H1 (cell line): ENCODE measurements at regions not wholly inside any gene's neighbourhood (a gene's known extent, or its start where the extent isn't known, plus 50 kb on each side); places are given as distances from the start of the nearest gene placed in this dataset.

Source experiments
- BACH1 ChIP-seq: IDR thresholded peaks from 2 replicates; pipeline ENCODE4 v1.6.1; 2012; ENCODE audit warnings: low read length, improper control_type of control experiment
- CREB1 ChIP-seq: IDR thresholded peaks from 2 replicates; pipeline ENCODE4 v1.6.1; 2012; ENCODE audit warnings: inconsistent platforms
- EP300 ChIP-seq, 2 experiments: IDR thresholded peaks; 1 replicate in 1 of 2; 2 replicates in 1 of 2; pipeline ENCODE4 v1.6.1; 2011 to 2012; ENCODE audit warnings: low read depth in 2 of 2, low read length in 2 of 2, mild to moderate bottlenecking in 2 of 2, borderline replicate concordance in 1 of 2, inconsistent platforms in 1 of 2, moderate library complexity in 1 of 2
- KDM5A ChIP-seq: fragments of 200-600 bp; IDR thresholded peaks from 2 replicates; pipeline ENCODE4 v1.7.1; 2012; ENCODE audit warnings: mild to moderate bottlenecking, low read length, inconsistent platforms, mixed read lengths
- RXRA ChIP-seq: IDR thresholded peaks from 2 replicates; pipeline ENCODE4 v1.6.1; 2011; ENCODE audit warnings: low read depth, mild to moderate bottlenecking, low read length, moderate library complexity; ENCODE audit not compliant: insufficient read depth
- TF ChIP-seq, protein P1 (sequence below): fragments of 300-600 bp; sonication (generic); IDR thresholded peaks from 2 replicates; pipeline ENCODE4 v1.7.1; 2012; ENCODE audit warnings: low read length, moderate library complexity, mild to moderate bottlenecking, inconsistent platforms; ENCODE audit not compliant: insufficient replicate concordance
- TF ChIP-seq, protein P2 (sequence below), 3 experiments: IDR thresholded peaks; 1 replicate in 2 of 3; 2 replicates in 1 of 3; pipeline versions ENCODE4 v1.5.1 to v1.6.1; 2011; ENCODE audit warnings: low read length in 3 of 3, mild to moderate bottlenecking in 3 of 3, inconsistent platforms in 2 of 3, low read depth in 1 of 3, moderate library complexity in 1 of 3; ENCODE audit not compliant: insufficient read depth in 1 of 3; ENCODE audit errors: control extremely low read depth in 1 of 3

DNA sequence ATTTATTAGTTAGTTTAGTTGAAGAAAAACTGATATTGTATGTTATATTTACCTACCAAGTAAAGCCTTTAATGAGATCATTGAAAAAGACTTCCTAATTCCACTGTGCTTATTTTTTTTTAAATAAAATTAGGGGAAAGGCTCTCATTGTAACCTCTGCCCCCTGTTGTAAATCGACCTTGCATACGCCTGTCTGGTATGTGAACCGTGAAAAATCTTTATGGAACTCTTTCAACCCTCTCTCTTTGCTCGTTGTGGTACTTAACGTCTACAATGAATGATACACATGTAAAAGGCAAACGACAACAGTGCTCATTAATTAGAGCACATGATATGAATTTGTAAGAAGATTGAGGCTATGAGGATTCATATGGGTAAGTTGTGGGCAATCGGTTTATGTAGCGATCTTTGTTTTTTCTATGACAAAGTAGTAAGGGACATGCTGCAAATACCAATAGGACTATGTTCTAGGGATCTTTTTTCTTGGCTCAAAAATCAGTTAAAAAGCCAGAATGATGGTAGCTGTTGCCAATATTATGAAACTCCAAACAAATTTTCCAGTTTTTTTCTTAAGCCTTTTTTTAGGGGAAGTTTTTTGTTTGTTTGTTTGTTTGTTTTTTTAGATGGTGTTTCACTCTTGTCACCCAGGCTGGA is 119.0 kb upstream of the MCHR2 start (continued):
- no peak for TF ChIP-seq EP300 (IDR thresholded peaks at IDR 0.05; ENCODE audit: borderline replicate concordance in 1 of 2, low read depth in 2 of 2, low read length in 2 of 2)
- no peak for TF ChIP-seq CREB1
- no peak for TF ChIP-seq RXRA
- TF ChIP-seq, protein P1, sequence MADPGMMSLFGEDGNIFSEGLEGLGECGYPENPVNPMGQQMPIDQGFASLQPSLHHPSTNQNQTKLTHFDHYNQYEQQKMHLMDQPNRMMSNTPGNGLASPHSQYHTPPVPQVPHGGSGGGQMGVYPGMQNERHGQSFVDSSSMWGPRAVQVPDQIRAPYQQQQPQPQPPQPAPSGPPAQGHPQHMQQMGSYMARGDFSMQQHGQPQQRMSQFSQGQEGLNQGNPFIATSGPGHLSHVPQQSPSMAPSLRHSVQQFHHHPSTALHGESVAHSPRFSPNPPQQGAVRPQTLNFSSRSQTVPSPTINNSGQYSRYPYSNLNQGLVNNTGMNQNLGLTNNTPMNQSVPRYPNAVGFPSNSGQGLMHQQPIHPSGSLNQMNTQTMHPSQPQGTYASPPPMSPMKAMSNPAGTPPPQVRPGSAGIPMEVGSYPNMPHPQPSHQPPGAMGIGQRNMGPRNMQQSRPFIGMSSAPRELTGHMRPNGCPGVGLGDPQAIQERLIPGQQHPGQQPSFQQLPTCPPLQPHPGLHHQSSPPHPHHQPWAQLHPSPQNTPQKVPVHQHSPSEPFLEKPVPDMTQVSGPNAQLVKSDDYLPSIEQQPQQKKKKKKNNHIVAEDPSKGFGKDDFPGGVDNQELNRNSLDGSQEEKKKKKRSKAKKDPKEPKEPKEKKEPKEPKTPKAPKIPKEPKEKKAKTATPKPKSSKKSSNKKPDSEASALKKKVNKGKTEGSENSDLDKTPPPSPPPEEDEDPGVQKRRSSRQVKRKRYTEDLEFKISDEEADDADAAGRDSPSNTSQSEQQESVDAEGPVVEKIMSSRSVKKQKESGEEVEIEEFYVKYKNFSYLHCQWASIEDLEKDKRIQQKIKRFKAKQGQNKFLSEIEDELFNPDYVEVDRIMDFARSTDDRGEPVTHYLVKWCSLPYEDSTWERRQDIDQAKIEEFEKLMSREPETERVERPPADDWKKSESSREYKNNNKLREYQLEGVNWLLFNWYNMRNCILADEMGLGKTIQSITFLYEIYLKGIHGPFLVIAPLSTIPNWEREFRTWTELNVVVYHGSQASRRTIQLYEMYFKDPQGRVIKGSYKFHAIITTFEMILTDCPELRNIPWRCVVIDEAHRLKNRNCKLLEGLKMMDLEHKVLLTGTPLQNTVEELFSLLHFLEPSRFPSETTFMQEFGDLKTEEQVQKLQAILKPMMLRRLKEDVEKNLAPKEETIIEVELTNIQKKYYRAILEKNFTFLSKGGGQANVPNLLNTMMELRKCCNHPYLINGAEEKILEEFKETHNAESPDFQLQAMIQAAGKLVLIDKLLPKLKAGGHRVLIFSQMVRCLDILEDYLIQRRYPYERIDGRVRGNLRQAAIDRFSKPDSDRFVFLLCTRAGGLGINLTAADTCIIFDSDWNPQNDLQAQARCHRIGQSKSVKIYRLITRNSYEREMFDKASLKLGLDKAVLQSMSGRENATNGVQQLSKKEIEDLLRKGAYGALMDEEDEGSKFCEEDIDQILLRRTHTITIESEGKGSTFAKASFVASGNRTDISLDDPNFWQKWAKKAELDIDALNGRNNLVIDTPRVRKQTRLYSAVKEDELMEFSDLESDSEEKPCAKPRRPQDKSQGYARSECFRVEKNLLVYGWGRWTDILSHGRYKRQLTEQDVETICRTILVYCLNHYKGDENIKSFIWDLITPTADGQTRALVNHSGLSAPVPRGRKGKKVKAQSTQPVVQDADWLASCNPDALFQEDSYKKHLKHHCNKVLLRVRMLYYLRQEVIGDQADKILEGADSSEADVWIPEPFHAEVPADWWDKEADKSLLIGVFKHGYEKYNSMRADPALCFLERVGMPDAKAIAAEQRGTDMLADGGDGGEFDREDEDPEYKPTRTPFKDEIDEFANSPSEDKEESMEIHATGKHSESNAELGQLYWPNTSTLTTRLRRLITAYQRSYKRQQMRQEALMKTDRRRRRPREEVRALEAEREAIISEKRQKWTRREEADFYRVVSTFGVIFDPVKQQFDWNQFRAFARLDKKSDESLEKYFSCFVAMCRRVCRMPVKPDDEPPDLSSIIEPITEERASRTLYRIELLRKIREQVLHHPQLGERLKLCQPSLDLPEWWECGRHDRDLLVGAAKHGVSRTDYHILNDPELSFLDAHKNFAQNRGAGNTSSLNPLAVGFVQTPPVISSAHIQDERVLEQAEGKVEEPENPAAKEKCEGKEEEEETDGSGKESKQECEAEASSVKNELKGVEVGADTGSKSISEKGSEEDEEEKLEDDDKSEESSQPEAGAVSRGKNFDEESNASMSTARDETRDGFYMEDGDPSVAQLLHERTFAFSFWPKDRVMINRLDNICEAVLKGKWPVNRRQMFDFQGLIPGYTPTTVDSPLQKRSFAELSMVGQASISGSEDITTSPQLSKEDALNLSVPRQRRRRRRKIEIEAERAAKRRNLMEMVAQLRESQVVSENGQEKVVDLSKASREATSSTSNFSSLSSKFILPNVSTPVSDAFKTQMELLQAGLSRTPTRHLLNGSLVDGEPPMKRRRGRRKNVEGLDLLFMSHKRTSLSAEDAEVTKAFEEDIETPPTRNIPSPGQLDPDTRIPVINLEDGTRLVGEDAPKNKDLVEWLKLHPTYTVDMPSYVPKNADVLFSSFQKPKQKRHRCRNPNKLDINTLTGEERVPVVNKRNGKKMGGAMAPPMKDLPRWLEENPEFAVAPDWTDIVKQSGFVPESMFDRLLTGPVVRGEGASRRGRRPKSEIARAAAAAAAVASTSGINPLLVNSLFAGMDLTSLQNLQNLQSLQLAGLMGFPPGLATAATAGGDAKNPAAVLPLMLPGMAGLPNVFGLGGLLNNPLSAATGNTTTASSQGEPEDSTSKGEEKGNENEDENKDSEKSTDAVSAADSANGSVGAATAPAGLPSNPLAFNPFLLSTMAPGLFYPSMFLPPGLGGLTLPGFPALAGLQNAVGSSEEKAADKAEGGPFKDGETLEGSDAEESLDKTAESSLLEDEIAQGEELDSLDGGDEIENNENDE, result no peak
- TF ChIP-seq KDM5A, result no peak
- TF ChIP-seq, protein P2, sequence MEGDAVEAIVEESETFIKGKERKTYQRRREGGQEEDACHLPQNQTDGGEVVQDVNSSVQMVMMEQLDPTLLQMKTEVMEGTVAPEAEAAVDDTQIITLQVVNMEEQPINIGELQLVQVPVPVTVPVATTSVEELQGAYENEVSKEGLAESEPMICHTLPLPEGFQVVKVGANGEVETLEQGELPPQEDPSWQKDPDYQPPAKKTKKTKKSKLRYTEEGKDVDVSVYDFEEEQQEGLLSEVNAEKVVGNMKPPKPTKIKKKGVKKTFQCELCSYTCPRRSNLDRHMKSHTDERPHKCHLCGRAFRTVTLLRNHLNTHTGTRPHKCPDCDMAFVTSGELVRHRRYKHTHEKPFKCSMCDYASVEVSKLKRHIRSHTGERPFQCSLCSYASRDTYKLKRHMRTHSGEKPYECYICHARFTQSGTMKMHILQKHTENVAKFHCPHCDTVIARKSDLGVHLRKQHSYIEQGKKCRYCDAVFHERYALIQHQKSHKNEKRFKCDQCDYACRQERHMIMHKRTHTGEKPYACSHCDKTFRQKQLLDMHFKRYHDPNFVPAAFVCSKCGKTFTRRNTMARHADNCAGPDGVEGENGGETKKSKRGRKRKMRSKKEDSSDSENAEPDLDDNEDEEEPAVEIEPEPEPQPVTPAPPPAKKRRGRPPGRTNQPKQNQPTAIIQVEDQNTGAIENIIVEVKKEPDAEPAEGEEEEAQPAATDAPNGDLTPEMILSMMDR (IDR thresholded peaks at IDR 0.05; ENCODE audit: control extremely low read depth in 1 of 3, insufficient read depth in 1 of 3, low read depth in 1 of 3, low read length in 3 of 3), result no peak
- no peak for TF ChIP-seq BACH1
